GM13976 (cell line): ENCODE measurements at regions not wholly inside any gene's neighbourhood (a gene's known extent, or its start where the extent isn't known, plus 50 kb on each side); places are given as distances from the start of the nearest gene placed in this dataset.

Source experiments
- DNase-seq: peaks from one replicate; pipeline ENCODE4 v3.0.0; 2012; ENCODE audit warnings: low spot score
- in situ Hi-C: fragments of 300-500 bp; cut with MboI; formaldehyde crosslinking; loops from one replicate; pipeline ENCODE4 v1.12.0; 2022; ENCODE audit warnings: low sequenced_read_pairs, mixed read lengths, inconsistent platforms; ENCODE audit not compliant: unreplicated experiment
- TF ChIP-seq, protein P1 (sequence below): IDR thresholded peaks from 2 replicates; pipeline ENCODE4 v1.5.1; 2012; ENCODE audit warnings: borderline replicate concordance, mild to moderate bottlenecking; ENCODE audit not compliant: insufficient read depth; ENCODE audit errors: extremely low read depth, missing control alignments, control extremely low read depth

DNA sequence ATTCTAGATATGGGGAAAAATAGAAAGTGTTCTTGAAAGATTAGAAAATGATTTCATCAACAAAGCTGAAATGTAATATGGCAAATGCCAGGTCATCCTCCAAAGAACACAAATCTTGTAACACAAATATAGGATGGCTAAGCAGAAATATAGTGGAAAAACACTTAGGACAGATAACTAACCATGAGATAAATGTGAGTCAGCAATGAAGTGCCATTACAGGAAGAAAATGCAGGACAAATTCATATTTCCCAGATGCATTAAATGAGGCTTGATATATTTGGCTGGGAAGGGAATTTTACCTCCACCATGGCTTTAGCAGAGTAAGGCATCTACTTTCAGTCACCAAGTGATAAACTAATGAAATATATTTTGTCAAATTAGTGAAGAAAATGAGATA, 92.8 kb upstream of the SEMA6D start:
- TF ChIP-seq, protein P1, sequence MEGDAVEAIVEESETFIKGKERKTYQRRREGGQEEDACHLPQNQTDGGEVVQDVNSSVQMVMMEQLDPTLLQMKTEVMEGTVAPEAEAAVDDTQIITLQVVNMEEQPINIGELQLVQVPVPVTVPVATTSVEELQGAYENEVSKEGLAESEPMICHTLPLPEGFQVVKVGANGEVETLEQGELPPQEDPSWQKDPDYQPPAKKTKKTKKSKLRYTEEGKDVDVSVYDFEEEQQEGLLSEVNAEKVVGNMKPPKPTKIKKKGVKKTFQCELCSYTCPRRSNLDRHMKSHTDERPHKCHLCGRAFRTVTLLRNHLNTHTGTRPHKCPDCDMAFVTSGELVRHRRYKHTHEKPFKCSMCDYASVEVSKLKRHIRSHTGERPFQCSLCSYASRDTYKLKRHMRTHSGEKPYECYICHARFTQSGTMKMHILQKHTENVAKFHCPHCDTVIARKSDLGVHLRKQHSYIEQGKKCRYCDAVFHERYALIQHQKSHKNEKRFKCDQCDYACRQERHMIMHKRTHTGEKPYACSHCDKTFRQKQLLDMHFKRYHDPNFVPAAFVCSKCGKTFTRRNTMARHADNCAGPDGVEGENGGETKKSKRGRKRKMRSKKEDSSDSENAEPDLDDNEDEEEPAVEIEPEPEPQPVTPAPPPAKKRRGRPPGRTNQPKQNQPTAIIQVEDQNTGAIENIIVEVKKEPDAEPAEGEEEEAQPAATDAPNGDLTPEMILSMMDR: no peak
- no peak for DNase-seq
- in situ Hi-C loops: no loop called here

DNA sequence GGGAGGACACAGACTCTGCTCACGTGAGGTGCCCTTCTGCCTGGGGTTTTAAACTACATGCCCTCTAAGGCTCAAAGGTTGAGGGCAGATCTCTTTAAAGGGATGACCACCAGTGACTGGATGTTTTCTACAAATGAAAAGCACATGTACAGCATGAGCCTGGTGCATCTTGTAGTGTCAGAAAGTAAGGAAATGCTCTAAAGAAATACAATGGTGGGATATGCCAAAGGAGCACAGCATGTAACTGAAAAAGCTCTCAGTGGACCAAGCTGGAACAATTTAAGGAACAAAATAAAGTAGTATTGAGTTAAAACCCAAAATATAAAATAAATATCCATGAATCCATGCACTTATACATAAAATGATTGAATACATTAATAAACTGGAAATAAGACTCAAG, 78.3 kb upstream of the SEMA6D start:
- in situ Hi-C loops: no loop called here
- TF ChIP-seq, protein P1: no peak
- no peak for DNase-seq

DNA sequence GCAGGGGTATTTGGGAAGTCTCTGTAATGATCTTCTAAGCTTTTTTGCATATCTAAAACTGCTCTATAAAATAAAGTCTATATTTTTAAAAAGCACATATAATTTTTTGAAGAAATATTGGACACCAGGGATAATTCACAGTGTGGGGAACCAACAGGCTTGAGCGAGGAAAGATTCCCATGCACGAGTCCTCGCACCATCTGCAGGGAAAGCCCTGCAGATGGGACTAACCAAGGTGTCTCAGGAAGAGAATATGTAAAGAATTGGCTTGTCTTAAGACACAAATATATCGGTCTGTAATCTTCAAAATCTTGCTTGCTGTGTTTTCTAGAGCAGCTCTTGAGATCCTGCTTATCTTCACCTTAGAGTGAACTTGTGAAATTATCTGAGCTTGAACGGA, 77.2 kb upstream of the SEMA6D start:
- in situ Hi-C loops: no loop called here
- TF ChIP-seq, protein P1: no peak
- DNase-seq: no peak

DNA sequence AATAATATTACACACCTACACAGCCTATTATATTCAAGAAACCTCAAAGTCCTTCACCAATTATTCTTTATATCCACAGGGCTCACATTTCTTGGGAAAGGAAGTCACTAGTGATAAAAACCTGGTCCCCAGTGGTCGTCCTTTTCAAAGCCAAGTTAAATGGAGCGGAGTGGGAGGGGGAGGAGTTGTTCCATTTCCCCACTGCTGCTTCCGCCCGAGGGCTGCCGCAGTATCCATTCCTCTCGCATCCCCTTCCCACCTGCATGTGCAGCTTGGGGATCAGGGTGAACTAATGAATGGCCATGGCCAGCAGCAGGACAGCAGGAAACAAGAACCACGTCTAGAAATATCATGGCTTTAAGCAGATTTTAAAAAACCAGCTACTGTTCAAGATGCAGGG, 76.4 kb upstream of the SEMA6D start:
- TF ChIP-seq, protein P1: no peak
- in situ Hi-C loops: no loop called here
- DNase-seq: no peak

DNA sequence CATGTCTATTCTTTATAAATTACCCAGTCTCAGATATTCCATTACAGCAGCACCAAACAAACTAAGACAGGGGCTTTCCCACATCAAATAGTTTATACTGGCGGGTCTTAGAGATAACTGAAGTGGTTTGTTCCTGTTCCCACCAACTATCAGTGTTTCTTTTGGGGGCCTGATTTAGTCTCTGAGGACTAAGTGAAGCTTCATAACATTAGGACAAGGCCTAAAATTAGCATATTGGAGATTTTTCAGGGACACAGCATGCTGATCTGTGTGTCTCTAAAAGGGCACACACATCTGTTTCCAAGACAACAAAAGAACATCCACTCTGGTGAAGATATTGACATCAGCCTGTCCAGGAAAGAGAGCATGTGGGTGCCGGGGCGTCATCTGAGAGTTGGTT, 72.6 kb upstream of the SEMA6D start:
- in situ Hi-C loops: no loop called here
- no peak for DNase-seq
- TF ChIP-seq, protein P1: no peak

DNA sequence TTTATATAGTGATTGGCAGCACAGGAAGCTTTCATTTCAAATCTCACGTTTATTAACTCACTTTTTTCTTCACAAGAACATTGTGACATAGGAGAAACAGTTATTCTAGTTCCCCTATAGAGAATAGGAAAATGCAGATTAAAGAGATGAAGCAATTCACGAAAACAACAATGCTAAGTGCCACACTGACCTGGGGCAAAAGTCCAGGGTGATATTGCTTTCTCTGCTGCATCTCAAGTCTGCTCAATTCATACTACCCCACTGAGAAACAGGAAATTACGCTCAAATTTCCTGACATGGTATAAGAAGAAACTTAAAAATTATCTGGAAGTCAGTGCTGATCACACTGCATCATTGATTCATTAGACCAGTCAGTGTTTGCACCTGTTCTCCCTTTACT, 66.7 kb upstream of the SEMA6D start:
- DNase-seq: no peak
- TF ChIP-seq, protein P1: no peak
- in situ Hi-C loops: no loop called here

DNA sequence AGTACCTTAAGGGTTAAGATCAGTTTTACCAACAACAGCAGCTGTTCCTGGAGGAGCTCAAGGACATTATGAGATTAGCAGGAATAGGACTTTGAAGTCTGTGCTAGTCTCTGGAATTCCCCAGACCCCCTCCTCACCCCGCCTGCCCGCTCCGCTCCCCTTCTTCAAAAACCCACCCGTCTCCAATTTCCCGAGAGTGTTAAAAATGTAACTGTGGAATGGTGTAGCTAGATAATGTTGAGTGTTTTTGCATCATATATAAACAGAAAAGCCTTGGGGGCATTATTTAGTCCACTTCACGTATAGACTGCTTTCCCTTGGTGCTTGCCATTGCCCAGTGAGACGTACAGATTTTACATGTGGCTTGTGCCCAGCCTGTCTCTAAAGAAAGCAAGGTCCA, 65.0 kb upstream of the SEMA6D start:
- DNase-seq: no peak
- TF ChIP-seq, protein P1: no peak
- in situ Hi-C loops: no loop called here
